Mucosa of stomach (tissue), 1 donor: ENCODE measurements at regions not wholly inside any gene's neighbourhood (a gene's known extent, or its start where the extent isn't known, plus 50 kb on each side); places are given as distances from the start of the nearest gene placed in this dataset.

Experiments
- H3K27me3 ChIP-seq: one replicate; pipeline ENCODE4 v1.7.0; 2013; ENCODE audit warnings: mild to moderate bottlenecking, low read length; ENCODE audit not compliant: control insufficient read depth, insufficient read depth
- H3K36me3 ChIP-seq: one replicate; pipeline ENCODE4 v1.7.0; 2013; ENCODE audit warnings: low read length; ENCODE audit not compliant: control insufficient read depth, insufficient read depth
- H3K4me1 ChIP-seq: one replicate; pipeline ENCODE4 v1.7.0; 2013; ENCODE audit warnings: mild to moderate bottlenecking, low read length; ENCODE audit not compliant: control insufficient read depth, insufficient read depth
- H3K4me3 ChIP-seq: one replicate; pipeline ENCODE4 v1.7.0; 2013; ENCODE audit warnings: low read length
- H3K9ac ChIP-seq: one replicate; pipeline ENCODE4 v1.7.0; 2013; ENCODE audit warnings: mild to moderate bottlenecking, low read length, moderate library complexity
- H3K9me3 ChIP-seq: one replicate; pipeline ENCODE4 v1.7.0; 2013; ENCODE audit warnings: mild to moderate bottlenecking, low read length, moderate library complexity; ENCODE audit not compliant: control insufficient read depth
- donor health status: Pancreatic carcinoma.

- Histone ChIP-seq H3K4me3 (no peak overlapping the region), H3K9me3 (no peaks in the 10 kb centered on the region), H3K4me1 (no peaks in the 10 kb centered on the region), H3K36me3 (no peaks in the 10 kb centered on the region), H3K27me3 (no peaks in the 10 kb centered on the region), H3K9ac (no peak overlapping the region)
Measured at GRCh38 chr18:61741881-61742454, 150.8 kb downstream of the RNF152 start.

- Histone ChIP-seq H3K9me3 (no peaks in the 10 kb centered on the region), H3K9ac (no peak overlapping the region), H3K4me1 (peaks cover 8% of the 10 kb centered on the region)
Measured at GRCh38 chr18:61738488-61738887, 154.3 kb downstream of the RNF152 start.

GRCh38 chr18:61738042-61738441 is 154.8 kb downstream of the RNF152 start:
- peaks cover 8% of the 10 kb centered on the region for H3K4me1 ChIP-seq
- no peak overlapping the region for H3K4me3 ChIP-seq
- no peaks in the 10 kb centered on the region for H3K9me3 ChIP-seq
- H3K27me3 ChIP-seq: no peaks in the 10 kb centered on the region
- H3K36me3 ChIP-seq: no peaks in the 10 kb centered on the region
- no peak overlapping the region for H3K9ac ChIP-seq

More at GRCh38 chr18:61738488-61738887, 154.3 kb downstream of the RNF152 start:
- H3K4me3 ChIP-seq: no peak overlapping the region
- no peaks in the 10 kb centered on the region for H3K36me3 ChIP-seq
- H3K27me3 ChIP-seq: no peaks in the 10 kb centered on the region

GRCh38 chr18:61736133-61736532 is 156.7 kb downstream of the RNF152 start:
- H3K27me3 ChIP-seq: no peaks in the 10 kb centered on the region
- H3K4me1 ChIP-seq: peaks cover 8% of the 10 kb centered on the region
- no peak overlapping the region for H3K4me3 ChIP-seq
- no peak overlapping the region for H3K9ac ChIP-seq
- H3K36me3 ChIP-seq: no peaks in the 10 kb centered on the region
- no peaks in the 10 kb centered on the region for H3K9me3 ChIP-seq

GRCh38 chr18:61735564-61736102 is 157.2 kb downstream of the RNF152 start:
- H3K4me1 ChIP-seq: peaks cover 8% of the 10 kb centered on the region
- no peaks in the 10 kb centered on the region for H3K9me3 ChIP-seq
- no peak overlapping the region for H3K9ac ChIP-seq
- no peaks in the 10 kb centered on the region for H3K27me3 ChIP-seq
- no peaks in the 10 kb centered on the region for H3K36me3 ChIP-seq
- H3K4me3 ChIP-seq: no peak overlapping the region

GRCh38 chr18:61734396-61734795 is 158.4 kb downstream of the RNF152 start:
- Histone ChIP-seq H3K4me3 (no peak overlapping the region), H3K9me3 (no peaks in the 10 kb centered on the region), H3K9ac (no peak overlapping the region), H3K4me1 (peaks cover 8% of the 10 kb centered on the region), H3K27me3 (no peaks in the 10 kb centered on the region), H3K36me3 (no peaks in the 10 kb centered on the region)

- no peaks in the 10 kb centered on the region for H3K27me3 ChIP-seq
- no peaks in the 10 kb centered on the region for H3K36me3 ChIP-seq
- no peak overlapping the region for H3K9ac ChIP-seq
- H3K9me3 ChIP-seq: no peaks in the 10 kb centered on the region
- H3K4me1 ChIP-seq: peaks cover 8% of the 10 kb centered on the region
- H3K4me3 ChIP-seq: no peak overlapping the region
Measured at GRCh38 chr18:61732854-61733253, 160.0 kb downstream of the RNF152 start.

- Histone ChIP-seq H3K36me3 (no peaks in the 10 kb centered on the region), H3K27me3 (no peaks in the 10 kb centered on the region), H3K9ac (no peak overlapping the region), H3K4me3 (no peak overlapping the region), H3K9me3 (no peaks in the 10 kb centered on the region), H3K4me1 (peaks cover 8% of the 10 kb centered on the region)
Measured at GRCh38 chr18:61731693-61732376, 161.0 kb downstream of the RNF152 start.

GRCh38 chr18:61731178-61731577 is 161.6 kb downstream of the RNF152 start:
- Histone ChIP-seq H3K9me3 (no peaks in the 10 kb centered on the region), H3K36me3 (no peaks in the 10 kb centered on the region), H3K27me3 (no peaks in the 10 kb centered on the region), H3K4me1 (peaks cover 8% of the 10 kb centered on the region), H3K9ac (no peak overlapping the region), H3K4me3 (no peak overlapping the region)

GRCh38 chr18:61729322-61729721 is 163.5 kb downstream of the RNF152 start:
- no peak overlapping the region for H3K4me3 ChIP-seq
- no peaks in the 10 kb centered on the region for H3K9me3 ChIP-seq
- H3K36me3 ChIP-seq: no peaks in the 10 kb centered on the region
- H3K4me1 ChIP-seq: no peaks in the 10 kb centered on the region
- H3K9ac ChIP-seq: no peak overlapping the region
- no peaks in the 10 kb centered on the region for H3K27me3 ChIP-seq

- H3K27me3 ChIP-seq: no peaks in the 10 kb centered on the region
- no peaks in the 10 kb centered on the region for H3K36me3 ChIP-seq
- no peaks in the 10 kb centered on the region for H3K9me3 ChIP-seq
- H3K4me1 ChIP-seq: no peaks in the 10 kb centered on the region
- no peak overlapping the region for H3K4me3 ChIP-seq
- H3K9ac ChIP-seq: no peak overlapping the region
Measured at GRCh38 chr18:61727241-61728193, 165.3 kb downstream of the RNF152 start.

GRCh38 chr18:61724532-61724931 is 168.3 kb downstream of the RNF152 start:
- no peaks in the 10 kb centered on the region for H3K4me1 ChIP-seq
- no peaks in the 10 kb centered on the region for H3K27me3 ChIP-seq
- no peak overlapping the region for H3K9ac ChIP-seq
- no peaks in the 10 kb centered on the region for H3K9me3 ChIP-seq
- no peaks in the 10 kb centered on the region for H3K36me3 ChIP-seq
- H3K4me3 ChIP-seq: no peak overlapping the region
